K562 (cell line): ENCODE measurements at regions not wholly inside any gene's neighbourhood (a gene's known extent, or its start where the extent isn't known, plus 50 kb on each side); places are given as distances from the start of the nearest gene placed in this dataset.

Experiments
- ATAC-seq: fragments of 200-7000 bp; cut with Tn5 transposase; 3 replicates; pipeline ENCODE4 v1.9.1; 2020; ENCODE audit warnings: moderate library complexity
- BruUV-seq: library from RNA; stranded (reverse); fragments of 400-500 nt; replicated peaks from 2 replicates; lab custom pipeline; 2021; lab: Mats Ljungman, UMichigan
- CTCF ChIA-PET: fragments of 300-600 bp; formaldehyde crosslinking; extraction: SDS; loops from one replicate; lab custom pipeline; 2021; ENCODE audit warnings: low intra/inter-chr PET ratio; lab: Yijun Ruan, JAX
- POLR2A ChIA-PET: fragments of 300-600, 350-650 bp; sonication (Branson Sonifier 250); formaldehyde crosslinking; extraction: SDS; loops from one replicate; lab custom pipeline; 2021; ENCODE audit warnings: antibody characterized with exemption, inconsistent platforms; lab: Yijun Ruan, JAX
- DNase-seq, 4 experiments: peaks; one replicate each; pipeline versions ENCODE4 v3.0.0 to v3.0.0-alpha.2; 2011 to 2018; ENCODE audit warnings: low spot score in 3 of 4, mixed read lengths in 3 of 4; ENCODE audit errors: extremely low read depth in 1 of 4
- FAIRE-seq: peaks from 2 replicates; lab custom pipeline; 2011; peaks lifted over from hg19 to GRCh38; lab: Jason Lieb, UNC
- H2AFZ ChIP-seq: 2 replicates; pipeline ENCODE4 v1.6.0; 2011; ENCODE audit warnings: low read depth, low read length, control low read depth, inconsistent platforms
- H3K27ac ChIP-seq: fragments of 200-600 bp; 3 replicates; pipeline ENCODE4 v1.8.0; 2011; ENCODE audit warnings: low read depth, mild to moderate bottlenecking, control low read depth, inconsistent platforms, low read length, moderate library complexity, mixed read lengths; ENCODE audit errors: extremely low read depth
- H3K27me3 ChIP-seq, 2 experiments: fragments of 300-600 bp in 1 of 2; 2 replicates in 1 of 2; 3 replicates in 1 of 2; pipeline versions ENCODE4 v1.6.0 to v1.8.0; 2011; ENCODE audit warnings: inconsistent platforms in 2 of 2, low read length in 2 of 2, mild to moderate bottlenecking in 1 of 2, mixed read lengths in 1 of 2, moderate library complexity in 1 of 2; ENCODE audit not compliant: control insufficient read depth in 2 of 2, insufficient read depth in 2 of 2
- H3K36me3 ChIP-seq: fragments of 300-600 bp; 3 replicates; pipeline ENCODE4 v1.8.0; 2011; ENCODE audit warnings: mild to moderate bottlenecking, low read length, inconsistent platforms; ENCODE audit not compliant: control insufficient read depth, insufficient read depth
- H3K4me1 ChIP-seq, 2 experiments: fragments of 200-600 bp in 1 of 2; replicated peaks in 1 of 2; 2 replicates in 1 of 2; 3 replicates in 1 of 2; pipeline versions ENCODE4 v1.5.1 to v1.8.0; 2011; ENCODE audit warnings: inconsistent platforms in 2 of 2, low read length in 2 of 2, mild to moderate bottlenecking in 1 of 2, mixed read lengths in 1 of 2, moderate library complexity in 1 of 2; ENCODE audit not compliant: control insufficient read depth in 2 of 2, insufficient read depth in 2 of 2
- H3K4me2 ChIP-seq: 2 replicates; pipeline ENCODE4 v1.6.1; 2011; ENCODE audit warnings: low read length, control low read depth, inconsistent platforms, mixed read lengths; ENCODE audit not compliant: insufficient read depth
- H3K4me3 ChIP-seq: fragments of 200-600 bp; sonication (generic), shearing (Covaris generic); 2 replicates; pipeline ENCODE4 v1.5.1; 2016; ENCODE audit warnings: control low read depth, inconsistent platforms
- H3K79me2 ChIP-seq: fragments of 200-600 bp; 3 replicates; pipeline ENCODE4 v1.8.0; 2011; ENCODE audit warnings: low read length, inconsistent platforms; ENCODE audit not compliant: control insufficient read depth, insufficient read depth
- H3K9ac ChIP-seq, 2 experiments: 2 replicates each; pipeline versions ENCODE4 v1.6.0 to v1.6.1; 2011; ENCODE audit warnings: low read depth in 2 of 2, low read length in 2 of 2, control low read depth in 1 of 2, inconsistent platforms in 1 of 2, mild to moderate bottlenecking in 1 of 2, mixed read lengths in 1 of 2; ENCODE audit not compliant: insufficient read depth in 1 of 2
- H3K9me1 ChIP-seq: one replicate; pipeline ENCODE4 v1.6.0; 2011; ENCODE audit warnings: inconsistent platforms, mild to moderate bottlenecking, low read length, moderate library complexity; ENCODE audit not compliant: control insufficient read depth, insufficient read depth
- H3K9me3 ChIP-seq: replicated peaks from 2 replicates; pipeline ENCODE4 v1.5.1; 2011; ENCODE audit warnings: low read depth, low read length, inconsistent platforms; ENCODE audit not compliant: control insufficient read depth, insufficient read depth
- H4K20me1 ChIP-seq: replicated peaks from 2 replicates; pipeline ENCODE4 v1.6.1; 2011; ENCODE audit warnings: low read length, inconsistent platforms, mixed read lengths; ENCODE audit not compliant: control insufficient read depth, insufficient read depth
- CBX2 ChIP-seq: fragments of 200-600 bp; sonication (generic); IDR thresholded peaks from one replicate; pipeline ENCODE4 v1.6.1; 2012; ENCODE audit warnings: mild to moderate bottlenecking, low read length, inconsistent platforms; ENCODE audit not compliant: insufficient read depth, poor library complexity, severe bottlenecking
- CEBPB ChIP-seq: fragments of 450-650 bp; IDR thresholded peaks from 2 replicates; pipeline ENCODE4 v1.6.1; 2016; ENCODE audit warnings: missing genetic modification characterization, missing compliant biosample characterization
- CEBPG ChIP-seq, 3 experiments: fragments of 200-800 bp in 1 of 3; sonication (Bioruptor generic) in 1 of 3; sonication (generic) in 1 of 3; formaldehyde crosslinking in 1 of 3; IDR thresholded peaks in 2 of 3; conservative IDR thresholded peaks in 1 of 3; 2 replicates each; pipeline versions ENCODE4 v1.6.1 to v1.8.0; 2016 to 2022; ENCODE audit warnings: missing compliant biosample characterization in 2 of 3, missing genetic modification characterization in 2 of 3, mild to moderate bottlenecking in 1 of 3, missing genetic modification reagents in 1 of 3
- CTBP1 ChIP-seq: fragments of 450-650 bp; IDR thresholded peaks from 2 replicates; pipeline ENCODE4 v1.6.1; 2016; ENCODE audit warnings: borderline replicate concordance
- HMG20A ChIP-seq: fragments of 450-650 bp; formaldehyde crosslinking; conservative IDR thresholded peaks from 2 replicates; pipeline ENCODE4 v1.4.0; 2020; ENCODE audit warnings: mild to moderate bottlenecking, mixed read lengths
- MAFG ChIP-seq: fragments of 450-650 bp; conservative IDR thresholded peaks from 2 replicates; pipeline ENCODE4 v1.6.1; 2016; ENCODE audit warnings: missing genetic modification characterization, missing compliant biosample characterization
- NR2F6 ChIP-seq: fragments of 450-650 bp; formaldehyde crosslinking; IDR thresholded peaks from 2 replicates; pipeline ENCODE4 v1.4.0; 2020; ENCODE audit warnings: mild to moderate bottlenecking
- PRMT5 ChIP-seq: sonication (generic); formaldehyde crosslinking; IDR thresholded peaks from 2 replicates; pipeline ENCODE4 v1.5.0; 2020; ENCODE audit warnings: missing genetic modification reagents
- RHOXF2B ChIP-seq: fragments of 250-450 bp; sonication (Bioruptor Pico); conservative IDR thresholded peaks from 2 replicates; pipeline ENCODE4 v1.5.1; 2021
- TCF7 ChIP-seq: sonication (generic); IDR thresholded peaks from 2 replicates; pipeline ENCODE4 v1.6.1; 2016; ENCODE audit warnings: antibody characterized with exemption, borderline replicate concordance
- TEAD2 ChIP-seq: fragments of 450-650 bp; IDR thresholded peaks from 2 replicates; pipeline ENCODE4 v1.6.1; 2016; ENCODE audit warnings: missing genetic modification characterization, control low read depth, missing compliant biosample characterization
- TFAP4 ChIP-seq: sonication (generic); formaldehyde crosslinking; IDR thresholded peaks from 2 replicates; pipeline ENCODE4 v1.8.0; 2022; ENCODE audit warnings: missing genetic modification reagents, mild to moderate bottlenecking, moderate library complexity, borderline replicate concordance
- USF1 ChIP-seq: sonication (generic); formaldehyde crosslinking; IDR thresholded peaks from 2 replicates; pipeline ENCODE4 v1.9.0; 2022; ENCODE audit warnings: mild to moderate bottlenecking, missing genetic modification reagents
- in situ Hi-C: fragments of 300-500 bp; cut with MboI; formaldehyde crosslinking; loops from 4 replicates; pipeline ENCODE4 v1.15.0; 2018; ENCODE audit warnings: inconsistent platforms, mixed read lengths
- intact Hi-C: fragments of 100-400 bp; cut with micrococcal nuclease; formaldehyde crosslinking; loops from 2 replicates; pipeline ENCODE4 v1.14.2; 2022
- TF ChIP-seq, protein P1 (sequence below): fragments of 450-650 bp; IDR thresholded peaks from 2 replicates; pipeline ENCODE4 v1.7.0; 2016; ENCODE audit warnings: borderline replicate concordance
- TF ChIP-seq, protein P2 (sequence below): fragments of 450-650 bp; IDR thresholded peaks from 2 replicates; pipeline ENCODE4 v1.6.1; 2016; ENCODE audit warnings: antibody characterized with exemption
- TF ChIP-seq, protein P3 (sequence below): IDR thresholded peaks from 3 replicates; pipeline ENCODE4 v1.6.1; 2011; ENCODE audit warnings: borderline replicate concordance, mild to moderate bottlenecking; ENCODE audit not compliant: insufficient read length, insufficient read depth

- TF ChIP-seq, protein P1, sequence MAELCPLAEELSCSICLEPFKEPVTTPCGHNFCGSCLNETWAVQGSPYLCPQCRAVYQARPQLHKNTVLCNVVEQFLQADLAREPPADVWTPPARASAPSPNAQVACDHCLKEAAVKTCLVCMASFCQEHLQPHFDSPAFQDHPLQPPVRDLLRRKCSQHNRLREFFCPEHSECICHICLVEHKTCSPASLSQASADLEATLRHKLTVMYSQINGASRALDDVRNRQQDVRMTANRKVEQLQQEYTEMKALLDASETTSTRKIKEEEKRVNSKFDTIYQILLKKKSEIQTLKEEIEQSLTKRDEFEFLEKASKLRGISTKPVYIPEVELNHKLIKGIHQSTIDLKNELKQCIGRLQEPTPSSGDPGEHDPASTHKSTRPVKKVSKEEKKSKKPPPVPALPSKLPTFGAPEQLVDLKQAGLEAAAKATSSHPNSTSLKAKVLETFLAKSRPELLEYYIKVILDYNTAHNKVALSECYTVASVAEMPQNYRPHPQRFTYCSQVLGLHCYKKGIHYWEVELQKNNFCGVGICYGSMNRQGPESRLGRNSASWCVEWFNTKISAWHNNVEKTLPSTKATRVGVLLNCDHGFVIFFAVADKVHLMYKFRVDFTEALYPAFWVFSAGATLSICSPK: no peak
- TF ChIP-seq, all 486 proteins: peak for 0
Observed at GRCh38 chr9:75432386-75432785, 344.1 kb downstream of the OSTF1 start (continued).

- in situ Hi-C loops (no loop called here), intact Hi-C loops (no loop called here)
- Histone ChIP-seq H3K9ac (no peak overlapping the region), H3K27me3 (no peaks in the 10 kb centered on the region), H3K9me1 (no peaks in the 10 kb centered on the region), H3K4me3 (no peak overlapping the region), H3K36me3 (no peaks in the 10 kb centered on the region), H3K9me3 (no peaks in the 10 kb centered on the region), H4K20me1 (no peaks in the 10 kb centered on the region), H2AFZ (no peak overlapping the region), H3K4me1 (no peaks in the 10 kb centered on the region), H3K4me2 (no peak overlapping the region), H3K27ac (no peak overlapping the region), H3K79me2 (no peaks in the 10 kb centered on the region)
- POLR2A ChIA-PET: no interaction called here
- DNase-seq (no peak), ATAC-seq (no peak), FAIRE-seq (no peak)
- CTCF ChIA-PET: no interaction called here
- no TSS peak for BruUV-seq
- TF ChIP-seq, protein P2, sequence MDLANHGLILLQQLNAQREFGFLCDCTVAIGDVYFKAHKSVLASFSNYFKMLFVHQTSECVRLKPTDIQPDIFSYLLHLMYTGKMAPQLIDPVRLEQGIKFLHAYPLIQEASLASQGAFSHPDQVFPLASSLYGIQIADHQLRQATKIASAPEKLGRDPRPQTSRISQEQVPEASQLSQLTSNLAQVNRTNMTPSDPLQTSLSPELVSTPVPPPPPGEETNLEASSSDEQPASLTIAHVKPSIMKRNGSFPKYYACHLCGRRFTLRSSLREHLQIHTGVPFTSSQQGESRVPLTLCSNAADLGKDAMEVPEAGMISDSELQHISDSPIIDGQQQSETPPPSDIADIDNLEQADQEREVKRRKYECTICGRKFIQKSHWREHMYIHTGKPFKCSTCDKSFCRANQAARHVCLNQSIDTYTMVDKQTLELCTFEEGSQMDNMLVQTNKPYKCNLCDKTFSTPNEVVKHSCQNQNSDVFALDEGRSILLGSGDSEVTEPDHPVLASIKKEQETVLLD: no peak
- TF ChIP-seq, protein P3, sequence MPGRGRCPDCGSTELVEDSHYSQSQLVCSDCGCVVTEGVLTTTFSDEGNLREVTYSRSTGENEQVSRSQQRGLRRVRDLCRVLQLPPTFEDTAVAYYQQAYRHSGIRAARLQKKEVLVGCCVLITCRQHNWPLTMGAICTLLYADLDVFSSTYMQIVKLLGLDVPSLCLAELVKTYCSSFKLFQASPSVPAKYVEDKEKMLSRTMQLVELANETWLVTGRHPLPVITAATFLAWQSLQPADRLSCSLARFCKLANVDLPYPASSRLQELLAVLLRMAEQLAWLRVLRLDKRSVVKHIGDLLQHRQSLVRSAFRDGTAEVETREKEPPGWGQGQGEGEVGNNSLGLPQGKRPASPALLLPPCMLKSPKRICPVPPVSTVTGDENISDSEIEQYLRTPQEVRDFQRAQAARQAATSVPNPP: no peak
- no peak for TF ChIP-seq USF1 (CRISPR knock-in tag)
- no peak for TF ChIP-seq CEBPG (CRISPR knock-in tag; IDR thresholded peaks at IDR 0.05)
- no peak for TF ChIP-seq CEBPG (tag; conservative IDR thresholded peaks at IDR 0.05 in 1 of 2, IDR thresholded peaks at IDR 0.05 in 1 of 2)
- no peak for TF ChIP-seq TFAP4 (CRISPR knock-in tag)
- no peak for TF ChIP-seq TCF7
- TF ChIP-seq NR2F6 (CRISPR knock-in tag): no peak
- no peak for TF ChIP-seq TEAD2 (tag)
- no peak for TF ChIP-seq CTBP1
- no peak for TF ChIP-seq MAFG
- TF ChIP-seq RHOXF2B (CRISPR knock-in tag): no peak
- TF ChIP-seq PRMT5 (CRISPR knock-in tag): no peak
- TF ChIP-seq HMG20A (CRISPR knock-in tag): no peak
- no peak for TF ChIP-seq CBX2
- no peak for TF ChIP-seq CEBPB (tag)
Observed at GRCh38 chr9:75432888-75433287, 344.6 kb downstream of the OSTF1 start.
